HT-29 (cell line): ENCODE measurements at regions not wholly inside any gene's neighbourhood (a gene's known extent, or its start where the extent isn't known, plus 50 kb on each side); places are given as distances from the start of the nearest gene placed in this dataset.
"Not testable (repeated sequence)": the region's sequence is repeated elsewhere in the genome, so short reads cannot be mapped to it uniquely, and the experiment has no call there.

Experiments
- DNase-seq: peaks from one replicate; pipeline ENCODE4 v3.0.0-alpha.2; 2015; ENCODE audit warnings: low spot score

DNA sequence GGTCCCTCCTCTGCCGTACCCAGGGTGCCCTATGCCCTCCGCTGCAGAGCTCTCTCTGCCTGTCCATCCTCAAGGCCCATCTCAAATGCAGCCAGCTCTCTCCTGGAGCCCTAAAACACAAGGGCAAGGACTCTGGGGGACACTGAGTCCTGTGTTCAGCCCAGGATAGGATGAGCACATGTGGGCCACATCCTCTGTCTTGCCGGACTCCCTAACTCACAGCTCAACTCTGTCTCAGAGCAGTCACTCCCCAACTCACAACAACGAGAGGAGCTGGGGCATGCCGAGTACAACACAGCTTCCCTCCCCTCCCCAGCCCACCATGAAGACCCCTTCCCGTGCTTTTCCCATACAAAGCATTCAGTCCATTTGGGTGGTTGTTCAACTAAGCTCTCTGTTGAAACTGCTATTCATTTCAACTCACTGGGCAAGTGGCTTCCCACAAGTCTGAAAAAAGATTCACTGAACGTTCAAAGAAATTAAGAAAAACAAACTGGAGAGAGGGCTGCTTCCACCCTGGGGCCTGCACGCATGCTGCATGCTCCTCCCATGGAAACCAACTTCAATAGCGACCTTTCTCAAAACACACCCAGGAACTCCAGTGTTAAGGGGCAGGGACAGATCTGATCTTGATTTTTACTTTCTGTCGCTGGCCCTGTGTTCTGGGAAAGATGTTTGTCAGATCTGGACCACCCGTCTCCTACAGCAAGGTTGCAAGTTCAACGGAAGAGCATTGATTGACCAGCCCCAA is 124.3 kb upstream of the IGF1R start:
- DNase-seq = no peak

DNA sequence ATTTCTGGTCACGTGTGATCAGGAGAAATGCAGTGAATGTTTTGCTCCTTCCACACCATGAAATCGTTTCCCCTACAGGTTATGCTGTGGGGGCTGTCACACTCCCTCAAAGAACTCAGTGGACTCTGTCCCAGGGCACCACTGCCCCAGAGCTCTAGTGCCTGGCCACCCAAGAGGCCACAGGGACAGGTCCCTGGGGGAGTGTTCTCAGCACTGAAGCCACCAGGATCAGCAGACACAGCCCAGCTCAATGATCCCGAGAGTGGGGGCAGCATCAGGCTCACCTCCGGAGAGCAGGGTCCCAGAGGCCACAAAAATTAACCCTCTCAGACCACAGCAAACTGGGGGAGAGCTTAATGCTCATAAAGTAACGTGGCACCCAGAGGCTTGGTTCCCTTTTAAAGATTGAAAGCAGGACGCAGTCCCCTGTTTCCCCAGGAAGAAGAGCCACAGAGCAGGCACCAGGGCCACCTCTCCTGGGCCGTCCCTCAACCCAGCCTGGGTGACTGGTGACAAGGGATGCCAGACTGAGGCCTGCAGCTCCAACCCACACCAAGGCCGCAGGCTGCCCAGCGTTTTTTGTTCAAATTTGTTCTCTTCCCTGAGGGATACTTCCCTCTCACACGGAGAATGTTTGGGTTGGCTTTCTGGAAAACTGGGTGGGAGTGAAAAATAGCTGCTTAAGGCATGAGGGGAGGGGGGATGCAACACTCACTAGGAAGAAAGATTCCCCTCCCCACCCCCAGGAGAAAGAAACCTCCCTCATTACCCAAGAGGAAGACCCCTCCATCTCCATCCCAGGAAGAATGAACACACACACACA is 123.3 kb upstream of the IGF1R start:
- DNase-seq = no peak

DNA sequence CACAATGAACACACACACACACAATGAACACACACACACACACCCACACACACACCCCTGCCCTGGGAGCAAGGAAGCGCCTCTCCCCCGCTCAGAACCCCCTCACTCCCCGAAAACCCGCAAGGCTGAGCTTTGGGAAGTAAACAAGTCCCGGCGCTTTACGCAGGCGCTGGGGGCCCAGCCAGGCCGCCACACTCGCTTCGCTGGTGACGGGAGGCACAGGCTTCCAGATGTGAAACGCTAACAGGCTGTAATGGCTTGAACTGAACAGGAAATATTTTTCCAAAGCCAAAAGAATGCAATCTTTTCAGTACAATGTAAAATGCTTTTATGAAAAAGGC is 122.7 kb upstream of the IGF1R start:
- DNase-seq = no peak

DNA sequence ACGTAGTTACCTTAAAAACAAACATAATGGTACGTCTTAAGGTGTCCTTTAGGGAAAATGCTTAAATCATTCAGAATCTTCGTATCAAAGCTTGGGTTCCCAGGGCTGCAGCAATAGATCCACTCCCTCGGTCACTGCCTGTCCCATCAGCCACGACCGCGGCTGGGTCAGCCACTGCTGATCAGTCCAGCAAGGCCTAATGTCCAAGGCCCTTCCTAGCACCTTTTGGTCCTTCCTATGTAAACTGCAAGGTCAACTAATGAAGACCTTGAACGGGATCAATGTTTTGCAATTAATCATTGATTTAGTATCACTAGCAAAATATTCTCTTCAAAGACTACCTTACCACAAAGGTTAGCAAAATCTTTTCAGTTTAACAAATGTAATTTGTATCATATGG is 122.2 kb upstream of the IGF1R start:
- no peak for DNase-seq

DNA sequence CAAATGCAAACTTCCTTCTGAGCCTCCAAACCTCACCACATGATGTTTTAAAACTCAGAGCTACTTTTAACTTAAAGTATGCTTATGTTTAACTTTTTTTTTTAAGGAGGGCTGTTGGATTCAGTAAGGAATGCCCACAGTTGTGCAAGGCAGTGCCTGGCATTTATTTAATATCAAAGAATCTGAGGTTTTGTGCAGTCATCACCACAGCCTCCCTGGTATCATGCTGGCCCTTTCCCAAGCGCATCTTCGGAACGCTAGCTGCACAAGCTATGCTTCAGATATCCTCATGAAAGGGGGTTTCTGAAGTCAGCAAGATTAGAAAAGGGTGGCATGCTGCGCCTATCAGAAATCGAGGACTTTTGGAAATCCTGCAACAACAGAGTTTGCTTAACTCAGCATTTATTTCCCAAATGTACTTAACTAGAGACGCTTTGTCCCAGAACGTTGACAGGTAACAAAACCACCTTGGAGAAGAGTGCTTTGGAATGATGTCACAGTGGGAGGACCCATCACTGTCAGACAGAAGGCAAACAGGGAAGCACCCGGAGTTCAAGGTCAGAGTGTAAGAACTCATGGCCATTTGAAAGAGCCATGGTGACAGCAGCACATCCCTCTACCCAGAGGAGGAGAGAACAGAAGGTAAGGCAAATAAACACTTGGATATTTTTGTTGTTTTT is 120.2 kb upstream of the IGF1R start:
- DNase-seq = no peak

DNA sequence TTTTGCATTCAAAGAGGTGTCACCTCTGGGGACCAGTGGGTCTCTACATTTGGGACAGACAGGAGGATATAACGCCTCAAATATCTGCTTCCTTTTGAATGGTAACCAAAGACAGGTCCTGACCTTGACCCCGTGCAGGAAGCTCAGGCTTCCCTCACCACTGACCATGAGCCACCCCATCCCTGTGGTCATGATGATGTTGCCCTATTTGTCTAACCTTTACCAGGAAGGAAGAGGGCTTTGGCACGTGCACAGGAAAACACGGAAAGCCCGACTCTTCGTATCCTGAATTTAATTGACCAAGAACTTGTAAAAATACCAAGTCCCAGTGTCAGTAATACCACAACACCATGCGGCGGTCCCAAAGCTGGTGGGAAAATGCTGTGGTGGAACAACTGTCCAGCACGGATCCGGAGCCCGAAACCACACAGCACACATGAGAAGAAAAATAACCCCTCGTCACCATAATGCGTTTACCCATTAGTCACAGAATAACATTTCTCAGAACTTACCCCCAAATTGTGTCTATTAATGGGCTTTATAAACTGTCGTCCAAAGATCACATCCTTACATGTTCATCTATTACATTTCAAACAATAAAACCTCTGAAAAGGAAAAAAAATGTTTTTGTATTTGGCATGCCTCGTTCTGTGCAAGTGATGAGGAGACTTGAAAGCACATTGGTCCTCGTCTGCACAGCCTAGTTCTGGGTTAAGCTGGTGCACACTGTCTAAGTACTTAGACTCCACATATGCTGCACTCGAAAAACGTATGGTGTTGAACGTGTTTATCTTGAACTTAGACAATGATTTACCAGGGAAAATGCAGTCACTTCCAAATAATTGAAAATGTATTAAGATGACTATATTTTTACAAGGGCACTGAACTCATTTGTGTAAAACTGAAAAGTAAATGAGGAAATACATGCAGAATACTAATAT is 118.9 kb upstream of the IGF1R start:
- no peak for DNase-seq

DNA sequence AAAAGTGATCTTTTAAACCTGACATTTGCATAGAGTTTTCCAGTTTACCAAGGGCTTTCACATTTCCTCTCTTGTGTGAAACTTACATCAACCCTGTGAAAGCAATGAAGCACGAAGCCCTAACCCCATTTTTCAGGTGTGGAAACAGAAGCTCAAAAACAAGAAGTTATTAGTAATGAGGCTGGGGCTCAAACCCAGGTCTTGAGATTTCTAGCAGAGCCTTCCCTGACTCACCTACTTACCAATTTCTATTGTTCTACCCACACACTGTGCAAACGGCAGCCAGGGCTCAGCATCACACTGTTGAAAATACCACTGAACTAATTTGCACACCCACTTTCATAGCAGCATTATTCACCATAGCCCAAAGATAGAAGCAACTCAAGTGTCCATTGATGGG is 117.8 kb upstream of the IGF1R start:
- DNase-seq = no peak

DNA sequence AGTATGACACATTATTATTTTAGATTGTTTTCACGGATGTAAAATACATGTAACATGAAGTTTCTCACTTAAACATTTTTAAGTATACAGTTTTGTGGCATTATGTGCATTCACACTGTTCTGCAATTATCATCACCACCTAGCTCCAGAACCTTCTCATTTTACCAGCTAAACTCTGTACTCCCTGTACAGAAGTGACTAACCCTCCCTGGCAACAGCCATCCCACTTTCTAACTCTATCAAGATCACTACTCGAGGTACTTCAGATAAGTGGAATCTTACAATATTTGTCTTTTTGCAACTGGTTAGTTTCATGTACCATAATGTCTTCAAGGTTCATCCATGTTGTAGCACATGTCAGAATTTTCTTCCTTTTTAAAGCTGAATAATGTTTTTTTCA is 116.3 kb upstream of the IGF1R start:
- DNase-seq = no peak

DNA sequence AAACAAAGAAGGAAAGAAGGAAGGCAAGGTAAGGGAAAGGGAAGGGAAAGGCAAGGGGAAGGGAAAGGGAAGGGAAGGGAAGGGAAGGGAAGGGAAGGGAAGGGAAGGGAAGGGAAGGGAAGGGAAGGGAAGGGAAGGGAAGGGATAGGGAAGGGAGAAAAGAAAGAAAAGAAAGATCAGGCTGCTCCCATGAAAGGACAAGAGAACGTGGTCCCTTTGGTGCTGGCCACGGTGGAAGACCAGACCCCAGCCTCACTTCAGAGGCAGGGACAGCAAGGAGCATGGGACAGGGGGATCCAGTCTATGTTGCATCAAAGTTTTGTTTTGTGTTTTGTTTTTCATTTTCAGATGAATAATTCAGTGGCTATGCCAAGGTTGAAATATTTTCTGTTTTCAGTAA is 111.4 kb upstream of the IGF1R start:
- no peak for DNase-seq

DNA sequence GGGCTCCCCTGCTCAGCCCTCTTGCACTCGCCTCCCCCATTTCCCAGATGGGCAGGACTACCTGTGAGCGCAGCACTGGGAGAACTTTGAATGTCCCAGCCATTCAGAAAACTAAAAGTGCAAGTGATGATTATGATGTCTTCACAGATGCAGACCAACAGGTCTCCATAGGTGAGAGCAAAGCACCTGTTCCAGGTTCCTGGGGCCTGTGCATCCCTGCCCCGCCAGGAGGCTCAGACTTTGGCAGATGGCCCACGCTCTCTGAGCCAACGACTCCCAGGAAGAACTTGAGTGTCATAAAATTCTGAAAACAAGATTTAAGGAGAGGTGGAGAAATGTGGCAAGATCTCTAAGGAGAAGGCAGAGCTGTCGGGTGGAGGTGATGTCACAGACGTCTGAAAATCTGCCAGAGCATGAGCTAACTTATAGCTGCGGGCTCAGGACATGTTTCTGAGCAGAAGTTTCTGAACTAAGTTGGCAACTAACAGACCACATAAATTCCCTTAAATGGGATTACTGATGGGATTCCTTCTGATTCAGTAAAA is 110.8 kb upstream of the IGF1R start:
- DNase-seq = no peak

DNA sequence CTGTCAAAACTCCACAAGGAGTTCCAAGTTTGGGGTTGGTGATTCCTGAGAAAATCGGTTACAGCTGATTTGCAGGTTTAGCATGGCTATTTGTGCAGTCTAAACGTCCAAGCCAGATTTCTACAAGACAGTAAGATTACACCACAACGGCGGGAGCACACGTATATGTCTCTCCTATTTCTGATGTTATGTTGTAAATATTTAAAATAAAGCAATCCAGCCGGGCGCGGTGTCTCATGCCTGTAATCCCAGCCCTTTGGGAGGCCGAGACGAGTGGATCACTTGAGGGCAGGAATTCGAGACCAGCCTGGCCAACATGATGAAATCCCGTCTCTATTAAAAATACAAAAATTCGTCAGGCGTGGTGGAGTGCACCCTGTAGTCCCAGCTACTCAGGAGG is 106.8 kb upstream of the IGF1R start:
- no peak for DNase-seq

DNA sequence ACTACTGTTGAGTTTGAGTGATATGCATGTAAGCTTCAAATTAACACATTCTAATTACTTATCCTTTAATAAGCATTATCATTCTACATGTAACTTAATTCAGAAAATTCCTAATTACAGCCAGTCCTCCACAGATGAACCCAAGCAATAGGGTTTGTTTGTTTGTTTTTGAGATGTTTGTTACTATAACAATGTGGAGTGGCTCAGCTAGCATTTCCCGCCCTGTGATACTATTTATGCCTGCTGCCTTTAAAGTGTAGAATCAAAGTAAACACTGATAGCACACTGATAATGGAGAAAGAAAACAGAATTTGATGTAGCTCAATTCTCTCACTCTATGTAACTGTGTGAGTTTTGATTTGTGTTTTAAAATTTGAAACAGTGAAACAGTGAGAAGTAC is 105.1 kb upstream of the IGF1R start:
- no peak for DNase-seq

DNA sequence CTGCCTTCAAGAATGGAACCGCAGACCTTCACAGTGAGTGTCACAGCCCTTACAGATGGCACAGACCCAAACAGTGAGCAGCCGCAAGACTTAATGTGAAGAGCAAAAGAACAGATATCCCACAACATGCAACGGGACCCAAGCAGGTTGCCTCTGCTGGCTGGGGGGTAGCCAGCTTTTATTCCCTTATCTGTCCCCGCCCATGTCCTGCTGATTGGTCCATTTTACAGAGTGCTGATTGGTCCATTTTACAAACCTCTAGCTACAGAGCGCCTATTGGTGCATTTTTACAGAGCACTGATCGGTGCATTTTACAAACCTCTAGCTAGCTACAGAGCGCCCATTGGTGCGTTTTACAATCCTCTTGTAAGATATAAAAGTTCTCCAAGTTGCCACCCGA is 102.0 kb upstream of the IGF1R start:
- DNase-seq = no peak

DNA sequence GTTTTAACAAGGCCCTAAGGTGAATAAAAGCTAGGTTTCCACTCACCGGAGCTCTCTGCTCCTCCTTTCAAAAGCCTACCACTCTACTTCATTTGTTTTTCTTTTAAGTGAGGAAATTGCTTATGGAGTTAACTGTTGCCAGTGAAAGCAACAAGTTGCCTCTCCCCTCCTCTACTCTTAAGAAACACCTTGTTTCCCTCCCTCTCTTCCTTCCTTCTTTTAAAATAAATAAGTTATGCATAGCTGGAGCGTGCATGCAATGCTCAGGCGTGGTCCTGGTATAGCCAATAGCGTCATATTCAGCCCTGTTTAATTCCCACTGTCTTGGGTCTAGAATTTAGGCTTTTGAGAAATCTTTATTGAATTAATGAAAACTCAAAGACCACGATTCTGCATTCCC is 101.1 kb upstream of the IGF1R start:
- no peak for DNase-seq

DNA sequence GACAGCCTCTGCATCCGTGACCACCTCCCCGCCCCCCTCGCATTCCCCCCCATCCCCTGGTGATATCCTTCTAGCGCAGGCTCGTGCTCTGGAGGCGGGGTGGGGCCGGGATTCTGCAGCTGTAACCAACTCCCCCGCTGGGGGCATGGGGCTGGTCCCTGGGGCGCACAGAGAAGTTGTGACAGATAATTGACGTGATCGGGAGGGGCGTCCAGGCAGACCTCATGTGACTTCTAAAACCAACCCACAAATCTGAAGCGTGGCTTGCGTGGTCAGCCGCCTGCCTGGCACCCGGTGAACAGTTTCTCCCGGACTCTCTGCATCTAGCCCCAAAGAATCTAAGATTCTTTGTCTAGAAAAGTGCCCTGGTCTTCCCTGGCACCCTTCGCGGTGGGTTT is 100.6 kb upstream of the IGF1R start:
- no peak for DNase-seq

DNA sequence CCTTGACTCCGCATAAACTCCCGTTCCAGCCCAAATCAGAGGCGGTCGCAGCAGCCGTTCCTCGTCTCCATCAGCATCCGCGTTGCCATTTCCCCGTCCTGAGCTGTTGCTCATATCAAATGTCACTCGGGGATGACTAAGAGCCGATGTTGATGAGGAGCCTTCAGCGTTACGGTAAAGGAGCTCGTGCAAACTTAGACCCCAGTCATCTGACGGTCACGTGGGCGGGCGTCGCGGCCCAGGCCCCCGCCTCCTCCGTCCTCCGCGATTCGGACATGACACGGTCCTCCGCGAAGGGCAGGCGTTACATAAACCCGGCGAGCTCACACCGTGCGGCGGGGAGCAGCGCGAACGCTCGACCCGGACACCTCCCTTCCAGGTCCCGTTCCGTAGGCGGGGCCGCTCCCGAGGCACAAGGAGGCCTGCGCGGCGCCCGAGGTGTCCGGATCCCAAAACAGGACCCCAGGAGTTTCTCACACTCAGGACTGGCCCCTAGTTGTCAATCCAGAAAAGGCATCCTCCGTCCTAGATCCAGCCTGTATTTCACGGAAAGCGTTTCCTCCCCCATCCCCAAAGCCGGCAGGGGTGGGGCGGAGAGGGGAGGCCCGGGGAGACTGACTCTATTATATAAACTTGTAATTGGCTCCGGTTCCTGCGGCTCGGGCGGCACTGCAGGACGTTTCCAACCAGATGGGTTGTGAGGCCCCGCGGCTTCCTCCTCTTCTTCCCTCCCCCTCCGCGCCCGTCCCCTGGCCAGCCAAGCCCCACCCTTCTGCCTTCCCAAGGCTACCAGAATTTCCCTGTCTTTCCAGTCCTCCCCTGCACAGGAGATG is 100.0 kb upstream of the IGF1R start:
- DNase-seq = no peak

DNA sequence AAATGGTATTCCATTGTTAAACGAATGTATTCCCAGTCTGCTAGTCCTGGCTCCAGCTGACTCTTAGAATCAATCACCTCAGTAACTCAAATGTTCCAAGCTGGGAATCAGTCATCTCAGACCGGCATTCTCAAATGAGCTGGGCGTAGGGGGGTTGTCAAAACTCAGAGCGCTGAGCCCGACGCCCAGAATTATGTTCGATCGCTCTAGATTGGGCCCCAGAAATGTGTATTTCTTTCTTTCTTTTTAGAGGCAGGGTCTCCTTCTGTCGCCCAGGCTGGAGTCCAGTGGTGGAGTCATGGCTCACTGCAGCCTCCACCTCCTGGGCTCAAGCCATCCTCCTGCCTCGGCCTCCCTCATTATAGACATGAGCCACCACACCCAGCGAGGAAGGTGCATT is 99.3 kb upstream of the IGF1R start:
- no peak for DNase-seq

DNA sequence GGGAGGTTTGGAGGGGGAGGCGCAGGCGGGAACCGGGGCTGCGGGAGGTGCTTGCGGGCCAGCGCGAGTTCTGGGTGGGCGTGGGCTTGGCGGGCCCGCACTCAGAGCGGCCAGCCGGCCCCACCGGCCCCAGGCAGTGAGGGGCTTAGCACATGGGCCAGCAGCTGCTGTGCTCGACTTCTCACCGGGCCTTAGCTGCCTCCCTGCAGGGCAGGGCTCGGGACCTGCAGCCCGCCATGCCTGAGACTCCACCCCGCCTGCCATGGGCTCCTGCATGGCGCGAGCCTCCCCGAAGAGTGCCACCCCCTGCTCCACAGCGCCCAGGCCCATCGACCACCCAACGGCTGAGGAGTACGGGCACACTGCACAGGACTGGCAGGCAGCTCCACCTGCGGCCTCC is 98.6 kb upstream of the IGF1R start:
- DNase-seq = no peak

DNA sequence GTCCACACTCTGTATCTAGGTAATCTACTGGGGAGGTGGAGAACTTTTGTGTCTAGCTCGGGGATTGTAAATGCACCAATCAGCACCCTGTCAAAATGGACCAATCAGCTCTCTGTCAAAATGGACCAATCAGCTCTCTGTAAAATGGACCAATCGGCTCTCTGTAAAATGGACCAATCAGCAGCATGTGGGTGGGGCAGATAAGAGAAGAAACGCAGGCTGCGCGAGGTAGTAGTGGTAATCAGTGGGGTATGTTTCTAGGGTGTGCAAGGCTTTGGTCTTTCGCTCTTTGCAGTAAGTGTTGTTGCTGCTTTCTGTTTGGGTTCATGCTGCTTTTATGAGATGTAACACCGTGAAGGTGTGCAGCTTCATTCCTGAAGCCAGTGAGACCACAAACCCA is 98.0 kb upstream of the IGF1R start:
- not testable (repeated sequence) for DNase-seq

DNA sequence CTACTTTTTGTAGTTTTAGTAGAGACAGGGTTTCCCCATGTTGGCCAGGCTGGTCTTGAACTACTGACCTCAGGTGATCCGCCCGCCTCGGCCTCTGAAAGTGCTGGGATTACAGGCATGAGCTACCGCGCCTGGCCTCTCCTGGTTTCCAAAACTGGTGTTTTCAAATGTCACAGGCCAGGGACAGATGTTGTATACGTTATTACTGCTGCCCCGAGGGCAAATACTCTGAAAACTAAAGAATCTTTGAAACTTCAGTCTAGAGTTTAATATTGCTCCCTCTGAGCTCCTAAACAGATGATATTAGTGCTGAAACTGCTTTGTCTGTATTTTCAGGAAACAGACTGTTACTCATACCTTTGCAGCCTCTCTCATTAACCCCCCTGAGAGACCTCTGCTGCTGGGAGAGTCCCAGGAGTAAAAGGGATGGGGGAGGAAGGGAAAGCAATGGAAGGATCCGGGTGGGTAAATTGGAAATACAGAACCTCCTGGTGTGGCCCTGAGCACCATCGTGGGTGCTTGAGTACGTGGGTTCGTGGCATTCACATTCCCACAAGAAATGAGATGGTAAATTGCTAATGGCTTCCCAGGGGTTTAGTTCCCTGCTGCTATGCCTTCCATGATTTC is 96.3 kb upstream of the IGF1R start:
- no peak for DNase-seq
